Brain microvascular endothelial cell (primary cell): ENCODE measurements at regions not wholly inside any gene's neighbourhood (a gene's known extent, or its start where the extent isn't known, plus 50 kb on each side); places are given as distances from the start of the nearest gene placed in this dataset.

Experiments used
- DNase-seq: peaks from one replicate; pipeline ENCODE4 v3.0.0-alpha.2; 2020
- H3K27ac ChIP-seq: fragments of 250-450 bp; sonication (Bioruptor Pico); 2 replicates; pipeline ENCODE4 v1.5.1; 2020; ENCODE audit warnings: mild to moderate bottlenecking, moderate library complexity
- H3K27me3 ChIP-seq: fragments of 250-450 bp; sonication (Bioruptor Pico); replicated peaks from 2 replicates; pipeline ENCODE4 v1.5.1; 2020; ENCODE audit warnings: mild to moderate bottlenecking
- H3K36me3 ChIP-seq: fragments of 250-450 bp; sonication (Bioruptor Pico); replicated peaks from 2 replicates; pipeline ENCODE4 v1.5.1; 2020; ENCODE audit warnings: mild to moderate bottlenecking
- H3K4me3 ChIP-seq: 2 replicates; pipeline ENCODE4 v1.5.1; 2011; ENCODE audit warnings: low read depth, mild to moderate bottlenecking, control low read depth, low read length, moderate library complexity
- in situ Hi-C: cut with HindIII; loops from 2 replicates; pipeline ENCODE4 v1.10.0; 2017; ENCODE audit warnings: low sequenced_read_pairs, low pct_ligation_motif_present
- TF ChIP-seq, protein P1 (sequence below): IDR thresholded peaks from 2 replicates; pipeline ENCODE4 v1.5.1; 2011; ENCODE audit warnings: low read depth, mild to moderate bottlenecking, moderate library complexity, low read length, control low read depth, inconsistent platforms; ENCODE audit errors: missing control alignments

DNA sequence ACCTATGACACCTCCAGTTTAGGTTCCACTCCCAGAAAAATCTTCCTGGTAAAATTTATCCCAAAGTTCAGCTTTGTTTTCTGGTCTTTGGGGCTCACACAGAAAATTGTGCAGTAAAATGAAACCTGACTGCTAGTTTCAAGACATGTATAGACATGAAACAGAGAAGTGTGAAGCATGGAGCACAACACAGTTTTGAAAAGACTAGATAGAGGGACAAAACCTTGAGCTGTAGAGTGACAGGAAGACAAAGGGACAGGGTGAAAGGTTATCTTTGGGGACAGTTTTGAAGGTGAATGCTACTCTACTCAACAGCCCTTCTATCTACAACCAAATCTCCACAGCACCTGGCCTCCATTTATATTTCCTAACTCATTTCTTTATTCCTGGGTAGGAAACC, 352.6 kb downstream of the RBM43 start:
- Histone ChIP-seq H3K4me3 (no peak overlapping the region), H3K27ac (no peak overlapping the region), H3K27me3 (no peaks in the 10 kb centered on the region), H3K36me3 (no peaks in the 10 kb centered on the region)
- DNase-seq: no peak
- in situ Hi-C loops: no loop called here
- TF ChIP-seq, protein P1, sequence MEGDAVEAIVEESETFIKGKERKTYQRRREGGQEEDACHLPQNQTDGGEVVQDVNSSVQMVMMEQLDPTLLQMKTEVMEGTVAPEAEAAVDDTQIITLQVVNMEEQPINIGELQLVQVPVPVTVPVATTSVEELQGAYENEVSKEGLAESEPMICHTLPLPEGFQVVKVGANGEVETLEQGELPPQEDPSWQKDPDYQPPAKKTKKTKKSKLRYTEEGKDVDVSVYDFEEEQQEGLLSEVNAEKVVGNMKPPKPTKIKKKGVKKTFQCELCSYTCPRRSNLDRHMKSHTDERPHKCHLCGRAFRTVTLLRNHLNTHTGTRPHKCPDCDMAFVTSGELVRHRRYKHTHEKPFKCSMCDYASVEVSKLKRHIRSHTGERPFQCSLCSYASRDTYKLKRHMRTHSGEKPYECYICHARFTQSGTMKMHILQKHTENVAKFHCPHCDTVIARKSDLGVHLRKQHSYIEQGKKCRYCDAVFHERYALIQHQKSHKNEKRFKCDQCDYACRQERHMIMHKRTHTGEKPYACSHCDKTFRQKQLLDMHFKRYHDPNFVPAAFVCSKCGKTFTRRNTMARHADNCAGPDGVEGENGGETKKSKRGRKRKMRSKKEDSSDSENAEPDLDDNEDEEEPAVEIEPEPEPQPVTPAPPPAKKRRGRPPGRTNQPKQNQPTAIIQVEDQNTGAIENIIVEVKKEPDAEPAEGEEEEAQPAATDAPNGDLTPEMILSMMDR: no peak

DNA sequence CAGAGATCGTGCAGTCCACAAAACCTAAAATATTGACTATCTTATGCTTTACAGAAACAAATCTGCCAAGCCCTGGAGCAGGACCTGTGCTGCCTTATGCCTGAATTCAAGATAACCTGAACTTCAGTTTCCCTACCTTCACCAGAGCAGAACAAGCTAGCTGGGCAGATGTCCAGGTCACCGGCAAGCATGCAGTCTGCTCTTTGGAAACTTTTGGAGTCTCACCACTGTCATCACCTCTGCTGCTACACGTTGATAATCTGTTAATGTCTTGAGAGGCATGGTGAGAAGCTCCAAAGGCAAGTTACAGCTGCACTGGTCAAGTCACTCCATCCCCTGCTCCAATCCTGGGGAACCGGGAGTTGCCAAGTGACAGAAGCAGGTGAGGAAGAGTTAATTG, 354.2 kb downstream of the RBM43 start:
- H3K4me3 ChIP-seq: no peak overlapping the region
- no peaks in the 10 kb centered on the region for H3K36me3 ChIP-seq
- no peaks in the 10 kb centered on the region for H3K27me3 ChIP-seq
- in situ Hi-C loops: no loop called here
- DNase-seq: no peak
- no peak overlapping the region for H3K27ac ChIP-seq
- TF ChIP-seq, protein P1: no peak

DNA sequence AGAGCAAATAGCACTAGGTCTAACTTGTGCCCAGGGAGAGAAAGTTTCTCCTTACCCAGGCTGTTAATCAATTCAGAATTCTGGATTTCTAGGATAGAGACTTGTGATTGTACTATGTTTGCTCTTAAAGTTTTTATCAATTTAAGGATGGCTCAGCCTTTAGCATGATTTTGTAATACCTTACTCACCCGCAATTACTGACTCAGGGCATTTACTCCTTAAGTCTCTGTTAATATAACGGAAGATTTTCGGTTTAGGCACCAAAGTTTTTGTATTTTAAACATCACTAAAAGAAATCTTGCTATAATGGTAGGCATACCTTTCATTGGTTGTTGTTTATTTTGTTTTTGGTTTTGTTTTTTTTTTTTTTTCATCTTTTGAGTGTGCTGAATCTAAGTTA, 358.2 kb downstream of the RBM43 start:
- no peaks in the 10 kb centered on the region for H3K27me3 ChIP-seq
- no peak for DNase-seq

DNA sequence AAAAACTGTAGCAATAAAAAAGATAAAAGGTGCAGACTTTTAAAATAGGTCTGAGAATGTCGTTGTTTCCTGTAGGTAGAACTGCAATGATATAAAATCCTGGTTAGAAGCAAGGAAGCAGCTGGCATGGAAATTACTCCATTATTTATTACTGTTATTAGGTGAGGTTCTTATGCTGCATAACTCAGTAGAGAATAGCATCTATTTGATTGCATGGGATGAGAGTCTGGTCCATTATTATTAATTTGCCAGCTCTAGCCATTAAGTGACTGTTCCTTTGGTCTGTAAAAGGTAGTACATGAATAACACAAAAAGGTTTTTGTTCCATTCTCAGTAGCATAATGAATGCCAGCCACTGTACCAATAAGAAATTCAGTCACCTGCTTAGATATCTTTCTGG, 358.6 kb downstream of the RBM43 start:
- Histone ChIP-seq H3K27ac (no peak overlapping the region), H3K4me3 (no peak overlapping the region), H3K27me3 (no peaks in the 10 kb centered on the region), H3K36me3 (no peaks in the 10 kb centered on the region)
- in situ Hi-C loops: no loop called here
- DNase-seq: no peak
- TF ChIP-seq, protein P1: no peak

More for the DNA sequence above, 358.2 kb downstream of the RBM43 start:
- Histone ChIP-seq H3K27ac (no peak overlapping the region), H3K4me3 (no peak overlapping the region), H3K36me3 (no peaks in the 10 kb centered on the region)
- TF ChIP-seq, protein P1: no peak
- in situ Hi-C loops: no loop called here

DNA sequence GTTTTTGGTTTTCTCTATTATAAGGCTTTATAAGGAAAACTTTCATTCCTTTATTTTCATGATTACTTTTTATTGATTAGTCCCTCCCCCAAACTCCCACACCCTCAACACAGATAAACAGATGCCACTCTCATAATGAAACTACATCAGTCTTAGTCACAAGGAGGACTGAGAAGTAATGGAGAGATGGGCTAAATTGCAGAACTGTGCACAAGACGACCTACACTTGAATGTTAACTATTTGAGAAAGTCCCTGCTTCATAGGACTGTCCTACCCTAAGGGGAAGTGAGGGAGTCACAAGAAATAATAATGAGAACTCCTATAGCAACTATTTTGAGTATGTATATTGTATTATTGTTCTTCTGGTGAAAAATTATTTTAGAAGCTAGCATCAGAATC, 360.8 kb downstream of the RBM43 start:
- Histone ChIP-seq H3K27ac (no peak overlapping the region), H3K4me3 (no peak overlapping the region), H3K36me3 (no peaks in the 10 kb centered on the region), H3K27me3 (no peaks in the 10 kb centered on the region)
- in situ Hi-C loops: no loop called here
- DNase-seq: no peak
- TF ChIP-seq, protein P1: no peak

DNA sequence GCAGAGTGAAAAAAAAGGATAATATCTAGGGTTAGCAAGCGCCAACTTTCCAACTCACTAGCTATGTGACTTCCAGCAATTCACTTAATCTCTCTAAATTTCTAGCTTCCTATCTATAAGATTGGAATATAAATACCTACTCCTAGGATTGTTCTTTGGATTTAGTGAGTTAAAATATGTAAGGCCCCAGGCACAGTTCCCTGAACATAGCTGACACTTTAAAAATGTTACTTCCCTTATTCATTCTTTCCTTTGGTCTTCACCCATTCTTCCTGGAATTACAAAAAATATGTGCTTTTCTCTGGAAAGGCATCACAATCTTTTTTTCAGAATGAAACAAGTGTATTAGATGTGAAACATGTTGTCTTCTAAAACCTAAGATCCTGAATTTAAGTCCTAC, 365.7 kb downstream of the RBM43 start:
- H3K36me3 ChIP-seq: no peaks in the 10 kb centered on the region
- H3K4me3 ChIP-seq: no peak overlapping the region
- no peak for DNase-seq
- in situ Hi-C loops: no loop called here
- no peak overlapping the region for H3K27ac ChIP-seq
- H3K27me3 ChIP-seq: no peaks in the 10 kb centered on the region
- TF ChIP-seq, protein P1: no peak
